22Rv1 (cell line): ENCODE measurements at regions not wholly inside any gene's neighbourhood (a gene's known extent, or its start where the extent isn't known, plus 50 kb on each side); places are given as distances from the start of the nearest gene placed in this dataset.

Experiments
- H3K27ac ChIP-seq: fragments of 450-650 bp; 2 replicates; pipeline ENCODE4 v1.5.1; 2017
- CTCF ChIP-seq: fragments of 450-650 bp; IDR thresholded peaks from 2 replicates; pipeline ENCODE4 v1.5.1; 2017; ENCODE audit warnings: mild to moderate bottlenecking
- ZFX ChIP-seq: fragments of 450-650 bp; IDR thresholded peaks from 2 replicates; pipeline ENCODE4 v1.6.1; 2017; ENCODE audit warnings: antibody characterized with exemption, borderline replicate concordance

GRCh38 chr6:14861491-14861943, 384.4 kb upstream of the JARID2 start:
- no peak overlapping the region for H3K27ac ChIP-seq
- no peak for TF ChIP-seq ZFX
- no peak for TF ChIP-seq CTCF

- TF ChIP-seq CTCF (no peak), ZFX (no peak)
- H3K27ac ChIP-seq, result no peak overlapping the region
These were observed 383.0 kb upstream of the JARID2 start for GRCh38 chr6:14862845-14863244.

GRCh38 chr6:14863902-14864850, 381.7 kb upstream of the JARID2 start:
- H3K27ac ChIP-seq, result no peak overlapping the region
- TF ChIP-seq CTCF (no peak), ZFX (no peak)

GRCh38 chr6:14865531-14866100, 380.3 kb upstream of the JARID2 start:
- no peak overlapping the region for H3K27ac ChIP-seq

GRCh38 chr6:14867802-14868201, 378.1 kb upstream of the JARID2 start:
- no peak for TF ChIP-seq CTCF
- no peak for TF ChIP-seq ZFX
- no peak overlapping the region for H3K27ac ChIP-seq

More at GRCh38 chr6:14865531-14866100, 380.3 kb upstream of the JARID2 start:
- TF ChIP-seq CTCF, result no peak
- TF ChIP-seq ZFX, result no peak

- TF ChIP-seq ZFX, result no peak
- no peak for TF ChIP-seq CTCF
- H3K27ac ChIP-seq, result no peak overlapping the region
These were observed 374.6 kb upstream of the JARID2 start for GRCh38 chr6:14871221-14871620.

GRCh38 chr6:14873101-14873500, 372.8 kb upstream of the JARID2 start:
- no peak overlapping the region for H3K27ac ChIP-seq
- TF ChIP-seq CTCF (no peak), ZFX (no peak)
